HG03159 (cell line): ENCODE measurements at regions not wholly inside any gene's neighbourhood (a gene's known extent, or its start where the extent isn't known, plus 50 kb on each side); places are given as distances from the start of the nearest gene placed in this dataset.
"Not testable (repeated sequence)": the region's sequence is repeated elsewhere in the genome, so short reads cannot be mapped to it uniquely, and the experiment has no call there.

Experiments
- ATAC-seq: cut with Tn5 transposase; IDR thresholded peaks from one replicate; pipeline ENCODE4 v1.9.1; 2021; ENCODE audit warnings: mild to moderate bottlenecking, moderate library complexity; ENCODE audit not compliant: unreplicated experiment

DNA sequence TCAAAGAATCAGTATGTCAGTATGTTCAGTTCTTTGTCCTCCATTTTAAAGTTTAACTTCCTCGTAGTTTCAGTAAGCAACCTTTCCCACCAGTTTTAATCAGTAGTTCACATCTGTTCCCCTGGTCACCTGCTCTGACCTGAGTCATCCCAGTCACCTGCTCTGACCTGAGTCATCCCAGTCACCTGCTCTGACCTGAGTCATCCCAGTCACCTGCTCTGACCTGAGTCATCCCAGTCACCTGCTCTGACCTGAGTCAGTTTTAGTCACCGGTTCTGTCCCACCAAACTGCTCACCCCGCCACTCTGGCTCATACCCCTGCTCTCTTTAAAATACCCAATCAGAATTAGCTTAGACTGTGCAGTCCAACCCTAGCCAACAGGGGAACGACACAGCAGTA is 180.1 kb upstream of the CNTN6 start:
- not testable (repeated sequence) for ATAC-seq

DNA sequence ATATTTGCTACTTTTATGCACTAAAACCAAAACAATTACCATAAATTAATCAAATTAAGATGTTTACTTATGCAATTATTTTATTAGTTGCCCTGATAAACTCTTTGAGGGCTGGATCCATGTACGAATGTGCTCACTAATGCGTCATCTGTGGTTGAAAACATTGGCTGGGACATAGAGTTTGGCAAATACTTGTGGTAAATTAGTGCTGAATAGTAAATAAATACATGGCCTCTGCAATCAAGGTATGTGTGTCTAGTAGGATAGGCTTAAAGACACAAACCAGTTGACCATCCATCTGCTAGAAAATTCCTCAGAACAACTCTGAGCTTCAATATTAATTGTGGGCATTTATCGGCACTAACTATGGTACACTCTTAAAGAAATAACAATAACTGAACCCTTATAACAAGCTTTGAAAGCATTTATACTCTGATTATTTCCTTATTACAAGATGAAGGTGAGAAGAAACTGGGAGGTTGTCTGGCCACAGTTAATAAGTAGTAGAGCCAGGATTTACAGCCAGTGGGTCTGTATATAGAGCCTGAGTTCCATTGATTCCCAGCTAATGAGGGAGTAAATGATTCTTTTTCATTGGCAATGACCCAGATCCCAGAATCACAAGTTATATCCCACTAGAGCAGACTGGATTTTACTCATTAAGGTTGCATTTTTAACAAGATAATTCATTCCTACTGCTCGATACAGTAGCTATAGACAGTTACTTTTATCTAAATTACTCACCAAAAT is 169.5 kb upstream of the CNTN6 start:
- ATAC-seq, result no peak

- no peak for ATAC-seq
Measured at GRCh38 chr3:930866-931265, 162.0 kb upstream of the CNTN6 start.

- ATAC-seq, result no peak
Measured at GRCh38 chr3:933326-933725, 159.5 kb upstream of the CNTN6 start.

DNA sequence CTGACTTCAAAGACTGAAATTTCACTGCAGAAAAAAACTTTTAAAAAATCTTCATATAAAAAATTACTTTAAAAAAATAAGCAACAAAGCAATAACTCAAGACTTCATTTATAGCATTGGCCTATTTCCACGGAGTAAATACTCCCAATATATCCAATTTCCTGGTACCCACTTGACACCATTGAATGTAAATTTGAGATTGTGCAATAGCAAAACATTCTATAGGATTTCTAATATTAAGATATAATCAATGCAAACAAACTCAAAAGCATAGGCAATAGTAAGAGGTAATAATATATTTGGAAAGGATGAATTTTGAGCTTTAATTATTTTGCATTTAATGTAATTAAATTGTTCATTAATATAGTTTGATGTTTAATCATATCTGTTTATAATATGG is 148.0 kb upstream of the CNTN6 start:
- no peak for ATAC-seq

DNA sequence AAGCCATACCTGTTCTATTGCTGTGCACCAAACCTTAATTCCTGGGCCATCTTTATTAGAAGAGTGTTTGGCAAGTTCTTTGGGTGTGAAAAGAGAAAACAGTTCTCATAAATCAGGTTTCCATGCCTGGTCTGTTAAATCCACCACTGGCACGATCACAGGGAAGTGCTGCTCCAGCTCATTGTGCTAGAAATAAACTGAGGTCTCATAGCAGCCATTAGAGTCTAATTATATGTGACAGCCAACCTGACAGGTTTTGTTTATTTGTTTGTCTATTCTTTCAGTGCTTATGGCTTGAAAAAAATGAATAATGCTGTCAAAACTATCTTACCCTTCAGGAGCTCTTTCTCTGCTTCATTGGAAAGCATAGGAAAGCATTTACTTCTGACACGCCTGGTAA is 147.1 kb upstream of the CNTN6 start:
- no peak for ATAC-seq

GRCh38 chr3:952906-953305 is 139.9 kb upstream of the CNTN6 start:
- ATAC-seq, result no peak

- no peak for ATAC-seq
Measured at GRCh38 chr3:963255-963654, 129.6 kb upstream of the CNTN6 start.

- no peak for ATAC-seq
Measured at GRCh38 chr3:963755-964154, 129.1 kb upstream of the CNTN6 start.

DNA sequence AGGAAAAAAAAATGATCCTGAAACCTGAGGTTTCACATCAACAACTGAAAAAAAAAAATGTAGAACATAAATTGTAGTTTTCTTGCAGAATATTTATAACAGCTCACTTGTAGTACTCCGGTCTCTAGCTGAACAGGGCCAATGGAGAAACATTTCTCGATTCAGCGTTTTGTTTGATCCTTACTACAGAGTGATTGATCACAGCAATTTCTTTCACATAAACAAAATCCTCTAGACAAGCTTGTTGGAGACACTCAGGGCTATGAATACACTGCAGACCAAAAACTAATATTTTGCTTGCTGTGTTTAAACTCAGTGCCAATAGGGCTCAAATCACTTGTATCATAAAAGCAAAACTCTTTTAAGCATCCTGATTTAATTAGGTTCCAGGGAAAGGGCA is 127.0 kb upstream of the CNTN6 start:
- no peak for ATAC-seq

GRCh38 chr3:966341-966740 is 126.5 kb upstream of the CNTN6 start:
- no peak for ATAC-seq

DNA sequence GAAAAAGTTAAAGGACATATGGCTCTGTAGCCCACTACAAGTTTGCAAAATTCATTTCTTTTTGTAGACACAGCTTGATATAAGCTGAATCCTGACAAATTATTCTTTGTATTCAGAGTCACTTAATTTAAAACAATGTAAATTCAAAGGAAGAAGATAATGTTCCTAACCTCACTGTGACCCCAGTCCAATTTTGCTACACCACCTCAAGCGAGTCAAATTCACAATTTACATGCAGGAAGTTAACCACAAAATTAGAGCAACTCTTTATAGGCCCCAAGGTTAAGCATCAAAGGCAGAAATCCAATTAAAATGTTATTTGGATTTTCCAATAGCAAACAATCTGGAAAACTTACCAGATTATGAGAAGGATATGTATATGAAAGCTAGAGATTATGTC is 119.5 kb upstream of the CNTN6 start:
- ATAC-seq, result no peak

DNA sequence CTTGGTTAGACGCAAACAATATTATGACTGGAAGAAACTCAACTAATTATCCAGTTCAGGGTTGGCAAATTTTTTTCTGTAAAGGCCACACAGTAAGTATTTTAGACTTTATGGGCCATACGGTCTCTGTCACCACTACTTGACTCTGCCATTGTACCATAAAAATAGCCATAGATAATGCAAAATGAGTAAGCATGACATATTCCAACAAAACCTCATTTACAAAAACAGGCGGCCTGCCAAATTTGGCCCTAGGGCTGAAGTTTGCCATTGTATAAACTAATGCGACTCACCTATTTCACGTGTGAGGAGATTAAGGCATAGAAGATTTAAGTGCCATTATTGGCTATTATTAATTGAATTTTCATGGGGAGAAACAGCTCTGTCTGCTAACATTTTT is 116.8 kb upstream of the CNTN6 start:
- ATAC-seq, result no peak

GRCh38 chr3:981156-981555 is 111.7 kb upstream of the CNTN6 start:
- ATAC-seq, result no peak

GRCh38 chr3:988785-989184 is 104.0 kb upstream of the CNTN6 start:
- ATAC-seq, result no peak

DNA sequence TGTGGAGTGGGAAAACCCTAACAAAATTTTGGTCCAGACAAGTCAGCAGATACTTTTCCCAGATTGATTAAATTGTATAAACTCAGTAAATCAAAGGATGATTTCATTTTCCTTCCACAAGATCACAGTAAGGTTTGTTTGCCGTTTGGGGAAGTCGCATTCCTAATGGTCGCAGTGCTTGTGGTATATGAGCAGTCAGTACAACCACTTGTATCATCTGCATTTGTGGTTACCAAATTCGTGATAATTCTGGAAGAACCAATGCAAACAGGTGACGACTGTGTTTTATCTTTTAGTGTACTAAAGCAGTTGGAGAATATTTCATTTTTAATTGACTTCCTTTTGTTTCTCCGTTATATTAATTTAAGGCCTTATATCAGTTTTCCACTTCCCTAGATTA is 100.0 kb upstream of the CNTN6 start:
- ATAC-seq, result no peak

DNA sequence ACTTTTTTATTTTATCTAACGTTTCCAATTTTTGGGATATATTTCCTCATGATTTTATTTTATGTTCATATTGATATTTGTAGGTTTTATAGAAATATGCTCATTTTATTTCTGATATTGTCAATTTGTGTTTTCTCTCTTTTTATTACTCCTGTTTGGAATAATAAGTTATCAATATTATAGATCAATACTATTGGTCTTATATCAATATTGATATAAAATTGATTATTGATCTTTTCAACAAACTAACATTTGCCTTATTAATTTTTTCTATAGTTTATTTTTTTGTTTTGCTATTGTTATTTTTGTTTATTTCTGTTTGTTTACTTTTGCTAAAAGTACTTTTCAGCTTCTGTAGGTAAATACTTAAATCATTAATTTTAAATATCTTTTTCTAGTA is 90.8 kb upstream of the CNTN6 start:
- ATAC-seq, result no peak

DNA sequence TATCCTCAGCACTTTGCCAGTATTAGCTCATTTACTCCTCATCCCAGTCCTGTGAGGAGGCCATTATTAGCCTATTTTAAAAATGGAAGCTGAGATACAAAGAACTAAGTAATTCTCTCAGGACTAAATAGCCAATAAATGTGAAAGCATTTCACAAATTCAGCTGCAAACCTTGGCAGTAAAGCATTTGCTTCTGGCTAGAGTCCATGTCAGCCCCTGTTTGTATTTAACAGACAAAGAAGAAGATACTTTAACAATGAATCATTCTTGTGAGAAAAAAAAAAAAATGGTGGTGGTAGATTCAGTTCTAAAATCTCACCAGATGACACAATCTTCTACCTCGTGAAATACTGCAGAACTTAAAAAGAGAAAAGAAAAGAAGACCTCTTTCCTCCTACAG is 85.0 kb upstream of the CNTN6 start:
- no peak for ATAC-seq

GRCh38 chr3:1010228-1010627 is 82.6 kb upstream of the CNTN6 start:
- no peak for ATAC-seq

DNA sequence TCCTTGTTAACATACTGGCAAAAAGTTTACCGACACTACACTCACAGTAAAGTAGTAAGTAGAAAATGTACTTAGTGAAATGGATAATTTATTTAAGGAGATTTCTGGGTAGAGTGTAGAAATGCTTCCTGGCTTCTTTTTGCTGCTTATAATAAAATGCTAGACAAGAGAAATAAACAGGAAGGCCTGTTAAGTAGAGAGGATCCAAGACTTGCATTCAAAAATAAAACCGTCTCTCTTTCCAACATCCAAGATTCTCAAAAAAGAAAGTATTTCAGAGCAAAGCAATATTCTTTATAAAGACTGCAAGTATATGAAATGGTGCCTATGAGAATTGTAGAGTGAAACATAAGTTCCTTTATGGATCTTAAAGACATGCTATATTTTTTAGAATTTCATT is 77.0 kb upstream of the CNTN6 start:
- no peak for ATAC-seq

GRCh38 chr3:1017870-1018269 is 75.0 kb upstream of the CNTN6 start:
- ATAC-seq, result no peak

GRCh38 chr3:1019157-1019556 is 73.7 kb upstream of the CNTN6 start:
- ATAC-seq, result no peak

DNA sequence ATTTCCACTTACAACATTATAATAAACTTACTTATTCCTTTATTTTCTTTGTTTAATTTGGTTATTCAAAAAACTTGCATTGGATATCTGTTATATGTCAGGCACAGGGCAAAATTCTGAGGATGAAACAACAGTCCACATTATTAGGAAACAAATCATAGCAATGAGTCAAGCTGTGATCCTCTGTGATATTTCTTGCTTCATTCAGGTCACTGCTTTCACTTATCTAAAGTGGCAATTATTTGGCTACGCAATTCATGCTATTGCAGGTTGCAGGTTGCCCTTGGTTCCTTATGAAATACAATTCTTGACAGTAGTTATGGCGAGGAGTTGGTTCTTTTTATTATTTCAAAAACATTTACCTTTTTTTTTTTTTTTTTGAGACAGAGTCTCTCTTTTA is 66.4 kb upstream of the CNTN6 start:
- no peak for ATAC-seq
